HTR-8/SVneo (cell line): ENCODE measurements at regions not wholly inside any gene's neighbourhood (a gene's known extent, or its start where the extent isn't known, plus 50 kb on each side); places are given as distances from the start of the nearest gene placed in this dataset.

ENCODE experiments used
- DNase-seq: peaks from one replicate; pipeline ENCODE4 v3.0.0; 2011; ENCODE audit warnings: low spot score, mixed read lengths; ENCODE audit not compliant: insufficient read length
- FAIRE-seq: peaks from 2 replicates; lab custom pipeline; 2011; peaks lifted over from hg19 to GRCh38; lab: Jason Lieb, UNC

DNA sequence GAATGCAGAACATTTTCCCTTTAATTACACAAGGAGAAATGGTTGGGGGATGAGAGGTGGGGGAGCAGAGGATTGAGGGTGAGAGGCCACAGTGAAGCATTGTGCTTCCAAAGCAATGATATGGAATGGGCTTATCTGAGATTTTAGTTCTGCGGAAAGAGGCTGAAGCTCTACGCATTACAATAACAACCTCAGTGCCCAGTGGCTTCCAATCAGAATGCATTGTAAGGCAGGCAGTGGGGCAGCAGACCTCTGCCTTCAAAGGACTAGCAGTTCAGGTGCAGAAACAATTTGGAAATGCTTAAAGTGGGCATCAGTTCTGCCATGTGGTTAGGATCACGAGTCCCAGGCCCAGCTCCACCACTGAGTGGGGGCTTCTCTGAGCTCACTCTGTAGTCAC lies 251.0 kb upstream of the ZMIZ1 start:
- no peak for DNase-seq
- no peak for FAIRE-seq

DNA sequence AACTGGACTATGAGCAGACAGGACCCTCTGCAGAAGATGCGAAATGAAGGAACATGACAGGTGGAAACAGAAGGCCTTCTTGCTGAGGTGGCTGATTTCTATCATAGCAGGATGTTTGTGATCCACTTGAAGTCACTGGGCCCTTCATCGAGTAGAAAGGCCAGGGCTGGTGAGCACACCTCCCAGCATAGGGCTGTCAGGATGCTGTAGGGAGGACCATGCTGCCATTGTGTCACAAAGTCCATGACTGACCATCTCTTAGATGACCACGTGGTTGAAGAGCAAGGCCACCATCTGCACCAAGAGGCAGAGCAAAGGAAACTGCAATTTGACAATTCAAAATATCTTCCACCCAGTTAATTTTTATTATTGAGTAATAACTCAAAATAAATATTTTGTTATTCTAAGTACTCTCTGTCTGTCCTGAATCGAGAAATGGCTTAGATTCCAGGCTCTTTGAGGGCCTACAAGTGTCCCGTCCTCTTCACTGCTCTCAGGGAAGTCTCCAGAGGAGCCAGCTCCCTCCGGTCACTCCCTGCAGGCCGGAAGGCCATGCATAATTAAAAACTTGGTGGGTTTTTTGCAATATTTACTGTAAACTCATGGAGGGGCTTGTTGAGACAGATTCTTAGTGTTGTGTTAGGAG lies 249.3 kb upstream of the ZMIZ1 start:
- DNase-seq (no peak), FAIRE-seq (no peak)

DNA sequence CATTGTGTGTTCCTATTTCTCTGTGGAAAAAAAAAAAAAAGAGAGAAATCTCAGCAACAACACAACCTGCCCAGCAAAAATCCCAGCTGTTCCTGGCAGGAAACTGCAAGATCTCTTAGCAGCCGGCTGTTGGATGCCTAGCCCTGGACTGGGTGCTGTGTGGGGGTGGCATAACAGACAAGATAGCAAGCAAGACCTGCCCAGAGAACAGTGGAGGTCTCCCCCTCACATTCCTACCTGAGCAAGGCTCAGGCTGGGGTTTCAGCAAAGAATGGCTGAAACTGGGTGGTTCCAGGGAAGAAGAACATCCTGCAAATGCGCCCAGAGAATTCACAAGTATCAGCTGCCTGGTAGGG lies 248.8 kb upstream of the ZMIZ1 start:
- DNase-seq: no peak

DNA sequence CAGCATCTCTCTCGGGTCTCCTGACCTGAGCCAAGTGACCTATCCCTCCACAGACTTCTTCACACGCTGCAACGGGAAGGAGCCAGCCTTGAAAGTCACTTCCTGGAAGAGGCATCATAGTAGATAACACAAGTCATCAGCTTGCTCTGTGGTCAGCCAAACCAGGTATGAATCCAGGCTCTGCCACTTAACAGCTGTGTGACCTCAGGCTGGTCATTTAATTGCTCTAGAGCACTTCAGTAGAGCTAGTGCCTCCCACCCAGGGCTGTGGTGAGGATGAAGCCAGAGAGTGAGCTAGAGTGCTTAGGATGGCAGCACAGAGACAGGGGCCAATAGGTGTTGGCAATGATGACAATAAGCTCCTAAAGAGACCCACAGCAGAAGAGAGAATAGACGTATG lies 247.7 kb upstream of the ZMIZ1 start:
- no peak for FAIRE-seq
- no peak for DNase-seq

More for the DNA sequence above, 248.8 kb upstream of the ZMIZ1 start:
- FAIRE-seq: no peak

DNA sequence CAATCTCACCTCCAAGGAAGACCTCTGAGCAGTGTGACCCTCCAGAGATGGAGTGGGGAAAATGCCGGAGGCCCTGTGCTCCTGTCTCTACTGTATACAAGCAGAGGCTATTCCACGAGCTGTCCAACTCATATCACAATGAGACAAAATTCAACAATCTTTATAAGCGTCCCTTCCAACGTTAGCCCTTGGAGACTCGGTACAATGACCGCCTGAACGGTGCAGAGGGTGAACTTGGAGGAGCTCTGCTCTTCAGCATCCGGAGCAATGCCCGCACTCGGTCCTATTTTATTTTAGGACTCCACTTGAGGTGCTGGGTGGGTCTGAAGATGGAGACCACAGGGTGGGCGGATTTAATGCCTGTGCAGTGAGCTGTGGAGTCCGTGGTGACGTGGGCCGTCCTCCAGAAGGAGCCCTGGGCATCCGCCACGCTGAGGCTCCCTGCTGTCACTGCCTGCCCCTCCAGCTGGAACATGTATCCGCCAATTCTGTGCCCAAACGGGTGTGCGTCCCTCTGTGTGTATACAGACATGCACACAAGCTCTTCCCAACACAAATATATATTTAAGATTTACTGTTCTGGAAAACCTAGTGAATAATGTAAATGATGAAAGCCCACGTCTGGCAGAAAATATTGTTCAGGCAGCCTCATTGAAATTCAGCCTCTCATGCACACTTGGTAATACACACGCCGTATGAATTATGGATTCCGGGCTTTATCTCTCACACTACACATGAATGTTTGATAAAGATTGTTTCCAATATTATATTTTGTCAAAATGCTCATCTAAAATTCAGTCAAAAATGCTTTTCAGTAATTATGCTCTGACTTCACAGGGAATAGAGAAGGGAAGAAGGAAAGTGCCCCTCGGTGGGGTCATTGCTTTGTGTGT lies 239.9 kb upstream of the ZMIZ1 start:
- DNase-seq: no peak
- no peak for FAIRE-seq

DNA sequence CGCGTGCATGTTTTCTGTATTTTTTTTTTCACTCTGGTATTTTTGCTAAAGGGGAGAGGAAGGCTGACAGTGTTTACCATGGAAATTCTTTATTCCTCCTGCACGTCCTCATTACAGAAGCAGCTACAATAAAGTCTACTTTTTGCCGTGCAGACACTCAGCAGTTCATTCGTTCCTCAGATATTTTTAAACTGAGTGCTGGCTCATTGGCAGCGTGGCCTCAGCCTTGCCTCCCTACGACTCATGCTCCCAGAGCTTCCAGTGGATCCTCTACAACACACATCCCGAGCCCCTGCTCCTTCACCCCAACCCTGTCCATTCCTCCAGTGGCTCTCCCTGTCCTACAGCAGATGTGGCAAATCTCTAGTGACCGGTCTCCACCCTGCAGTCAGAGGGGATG lies 239.2 kb upstream of the ZMIZ1 start:
- FAIRE-seq: no peak

DNA sequence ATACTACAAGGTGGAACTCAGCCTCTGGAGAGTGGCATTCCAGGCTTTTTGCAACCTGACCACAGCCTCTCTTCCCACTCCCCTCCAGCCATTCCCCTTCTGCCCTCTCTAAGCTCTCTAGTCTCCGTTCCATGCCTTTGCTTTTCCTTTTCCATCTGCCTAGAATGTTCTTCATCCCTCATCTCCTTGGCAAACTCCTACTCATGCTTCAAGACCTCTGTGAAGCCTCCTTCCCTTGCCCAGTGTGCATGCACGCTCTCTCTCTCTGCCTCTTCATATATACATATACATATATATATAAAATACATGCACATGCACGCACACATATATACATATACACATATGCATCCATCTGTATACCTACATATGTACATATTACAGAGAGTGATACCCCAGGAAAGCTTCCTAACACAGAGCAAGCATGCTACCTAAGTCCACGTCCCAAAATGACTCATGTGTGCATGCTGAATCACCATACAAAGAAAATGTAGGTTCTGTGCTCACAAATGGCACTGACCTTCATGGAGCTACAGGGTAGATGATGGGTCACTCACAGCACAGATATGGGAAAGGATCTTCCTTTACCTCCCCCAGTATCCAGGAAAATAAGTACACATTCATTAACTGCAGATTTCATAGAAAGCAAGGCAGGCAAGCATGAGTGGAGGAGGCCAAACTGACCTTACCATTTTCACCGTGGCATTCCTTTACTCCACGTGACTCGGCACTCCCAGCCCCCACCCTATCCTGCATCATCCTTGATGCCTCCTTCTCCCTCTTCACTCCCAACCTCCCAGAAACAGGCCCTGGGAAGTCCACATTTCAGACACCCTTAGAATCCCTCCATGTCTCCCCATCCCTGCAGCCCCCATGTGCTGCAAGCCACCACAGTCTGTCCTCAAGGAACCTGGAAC lies 238.4 kb upstream of the ZMIZ1 start:
- FAIRE-seq: no peak
- DNase-seq: no peak

More for the DNA sequence above, 239.2 kb upstream of the ZMIZ1 start:
- no peak for DNase-seq

DNA sequence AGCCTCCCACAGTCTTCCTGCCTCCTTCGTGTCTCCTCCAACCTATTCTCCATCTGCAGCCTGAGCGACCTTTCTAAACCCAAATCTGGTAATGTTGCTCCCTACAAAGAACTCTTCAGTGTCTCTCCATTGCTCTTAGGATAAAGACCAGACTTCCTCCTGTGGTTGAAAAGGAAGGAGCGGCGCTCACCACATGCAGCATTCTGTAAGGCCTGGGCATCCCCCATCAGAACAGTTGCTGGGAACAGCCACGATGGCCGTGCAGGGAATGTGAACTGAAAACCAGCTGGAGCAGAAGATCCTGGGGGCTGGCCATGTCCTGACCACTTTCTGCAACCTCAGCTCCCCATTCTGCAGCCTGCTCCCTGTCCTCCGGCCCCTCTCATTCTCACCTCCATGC lies 237.8 kb upstream of the ZMIZ1 start:
- FAIRE-seq (no peak), DNase-seq (no peak)

DNA sequence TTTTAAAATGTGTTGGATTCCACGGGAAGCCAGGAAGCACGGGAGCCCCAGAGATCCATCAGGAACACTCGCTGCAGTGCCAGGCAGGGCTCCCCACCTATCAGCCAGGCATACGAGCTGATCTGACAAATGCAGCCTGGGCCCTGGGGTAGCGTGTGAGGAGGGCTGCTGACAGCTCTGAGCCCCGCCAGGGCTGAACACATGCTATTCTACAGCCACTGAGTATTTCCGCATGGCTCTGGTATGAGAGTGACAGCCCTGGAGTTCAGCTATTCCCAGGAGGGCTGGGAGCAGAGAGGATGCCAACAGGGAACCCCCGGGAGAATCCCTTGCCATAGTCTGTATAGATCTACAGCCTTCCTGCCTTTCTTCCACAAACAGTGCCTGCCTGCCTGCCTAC lies 237.3 kb upstream of the ZMIZ1 start:
- no peak for DNase-seq
- no peak for FAIRE-seq

DNA sequence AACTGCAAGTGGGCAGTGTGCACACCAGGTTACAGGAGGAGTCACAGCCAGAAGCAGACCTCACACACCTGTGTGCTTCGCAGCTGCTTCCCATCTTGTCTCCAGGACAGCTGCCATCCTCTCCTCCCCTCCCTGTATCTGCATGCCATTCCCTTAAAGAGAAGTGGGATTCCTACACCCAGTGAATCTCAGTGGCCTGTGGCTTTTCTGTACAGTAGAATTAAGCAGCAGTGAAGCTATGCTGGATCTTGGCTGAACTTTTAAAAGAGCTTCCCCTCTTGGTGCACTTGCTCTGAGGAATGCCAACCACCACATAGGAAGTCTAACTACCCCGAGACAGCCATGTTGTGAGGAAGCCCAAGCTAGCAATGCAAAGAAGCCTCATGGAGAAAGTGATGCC lies 236.5 kb upstream of the ZMIZ1 start:
- DNase-seq (no peak), FAIRE-seq (no peak)

DNA sequence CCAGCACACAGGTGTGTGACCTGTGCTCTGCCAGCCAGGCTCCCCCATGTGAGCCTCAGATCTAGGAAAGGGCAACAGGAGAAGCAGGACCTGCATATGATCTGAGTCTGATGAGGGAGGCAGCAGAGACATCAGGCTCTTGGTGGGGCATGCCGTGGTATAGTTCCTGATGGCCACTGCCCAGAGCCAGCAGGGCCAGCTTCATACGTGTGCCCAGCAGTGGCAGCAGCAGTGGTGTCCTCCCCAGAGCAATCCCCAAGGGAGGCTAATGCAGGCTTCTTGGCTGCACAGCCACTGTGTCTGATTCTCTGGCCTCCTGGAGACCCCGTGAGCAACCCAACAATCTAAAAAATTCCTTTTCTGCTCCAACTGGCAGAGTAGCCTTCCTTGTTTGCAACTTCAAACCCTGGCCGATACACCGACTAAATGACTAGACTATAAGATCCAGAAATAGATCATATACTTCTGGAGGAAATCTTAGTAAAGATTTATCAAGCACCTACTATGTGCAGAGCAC lies 230.6 kb upstream of the ZMIZ1 start:
- FAIRE-seq (no peak), DNase-seq (no peak)

DNA sequence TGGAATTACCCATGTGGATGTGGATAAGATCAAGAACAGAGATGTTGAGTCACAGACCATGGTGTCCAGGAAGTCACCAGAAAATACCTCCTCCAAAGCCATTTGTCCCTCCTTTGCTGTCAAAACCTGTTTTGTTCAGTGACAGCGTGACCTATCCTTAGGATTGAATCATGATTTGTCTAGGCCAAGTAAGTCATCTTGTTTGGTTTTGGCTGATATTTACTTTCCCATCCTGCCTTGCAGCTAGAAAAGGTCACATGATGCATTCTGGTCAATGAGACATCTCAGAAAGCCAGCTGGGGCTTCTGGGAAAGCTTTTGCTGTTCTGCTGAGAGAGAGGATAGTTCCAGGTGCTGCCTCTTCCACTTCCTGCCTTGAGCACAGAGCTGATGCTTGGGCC lies 225.3 kb upstream of the ZMIZ1 start:
- DNase-seq (no peak), FAIRE-seq (no peak)

DNA sequence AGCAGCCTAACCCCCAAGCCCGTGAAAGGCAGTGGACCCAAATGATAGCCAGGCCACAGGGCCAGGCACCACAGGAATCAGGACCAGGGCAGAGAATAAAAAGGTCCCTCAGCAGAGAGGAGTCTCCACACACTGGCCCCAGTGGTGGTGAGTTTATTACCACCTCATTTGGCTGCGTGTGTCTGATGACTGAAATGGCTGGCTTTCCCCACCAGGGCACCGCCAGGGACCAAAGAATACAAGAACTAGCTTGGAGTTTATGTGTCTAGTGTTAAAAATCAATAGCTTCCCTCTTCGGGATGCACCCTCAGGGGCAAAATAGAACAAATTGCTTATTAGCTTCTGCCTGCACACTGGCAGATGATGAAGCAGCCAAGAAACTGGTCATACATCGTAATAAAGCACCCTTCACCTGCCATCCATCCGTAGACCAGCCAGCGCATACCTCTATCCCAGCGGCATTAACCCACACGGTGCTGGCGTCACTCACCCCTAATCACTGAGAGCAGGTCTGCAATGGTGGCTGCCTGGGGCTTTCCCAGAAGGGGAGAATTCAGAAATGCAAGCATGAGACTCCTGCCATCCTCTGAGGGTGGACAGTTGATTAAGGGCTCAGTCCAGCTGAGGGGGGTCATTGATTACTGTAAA lies 223.7 kb upstream of the ZMIZ1 start:
- DNase-seq: no peak
- FAIRE-seq: no peak

DNA sequence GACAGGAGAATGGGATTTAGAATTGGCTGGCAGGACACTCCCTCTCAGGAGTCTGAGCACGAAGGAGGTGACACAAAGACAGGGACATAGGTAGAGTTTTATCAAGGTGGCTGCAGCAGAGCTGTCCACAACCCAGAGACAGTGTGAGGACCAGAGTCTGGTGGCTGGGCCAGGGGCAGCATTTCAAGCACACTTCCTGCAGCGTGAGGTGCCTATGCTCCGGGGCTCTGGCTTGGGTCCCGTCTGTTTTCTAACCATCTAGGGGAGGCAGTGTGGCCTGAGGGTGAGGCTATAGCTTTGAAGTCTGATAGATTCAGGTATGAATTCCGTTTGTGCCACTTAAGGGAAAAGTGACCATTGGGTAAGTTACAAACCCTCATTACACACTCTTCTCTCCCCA lies 222.7 kb upstream of the ZMIZ1 start:
- FAIRE-seq (no peak), DNase-seq (no peak)

DNA sequence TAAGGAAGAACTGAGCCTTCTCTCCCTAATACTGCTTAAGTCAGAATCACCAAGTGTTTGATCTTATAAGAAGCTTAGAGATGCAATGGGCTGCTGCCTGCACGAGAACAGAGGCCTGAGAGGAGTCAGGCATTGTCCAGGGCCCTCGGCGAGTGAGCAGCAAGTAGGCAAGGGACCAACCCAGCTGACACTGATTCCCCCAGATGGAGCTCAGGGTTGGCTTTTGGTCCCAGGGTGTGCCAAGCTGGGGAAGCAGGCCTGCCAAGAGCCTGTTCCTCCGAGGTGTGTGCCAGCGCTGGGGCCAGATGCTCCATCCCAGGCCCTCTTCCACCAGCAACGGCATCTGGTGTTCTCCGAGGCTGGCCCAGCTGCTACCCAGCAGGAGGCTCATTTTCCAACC lies 222.0 kb upstream of the ZMIZ1 start:
- FAIRE-seq (no peak), DNase-seq (no peak)

DNA sequence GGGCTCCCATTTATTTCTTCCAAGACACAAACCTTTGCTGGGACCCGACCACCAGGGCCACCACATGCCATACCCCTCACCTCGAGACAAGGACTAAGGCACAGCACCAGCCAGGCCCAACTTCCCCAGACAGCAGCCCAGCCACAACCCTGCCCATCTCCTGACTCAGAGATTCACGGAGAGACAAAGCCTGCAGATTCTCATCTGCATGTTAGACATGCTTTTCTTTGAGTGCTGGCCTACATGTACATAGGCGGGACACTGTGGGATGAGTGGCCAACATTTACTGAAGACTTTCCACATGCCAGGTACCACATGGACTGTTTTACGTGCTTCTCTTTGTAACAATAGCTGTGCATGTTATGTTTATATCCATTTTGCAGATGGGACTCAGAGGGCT lies 221.3 kb upstream of the ZMIZ1 start:
- DNase-seq (no peak), FAIRE-seq (no peak)

DNA sequence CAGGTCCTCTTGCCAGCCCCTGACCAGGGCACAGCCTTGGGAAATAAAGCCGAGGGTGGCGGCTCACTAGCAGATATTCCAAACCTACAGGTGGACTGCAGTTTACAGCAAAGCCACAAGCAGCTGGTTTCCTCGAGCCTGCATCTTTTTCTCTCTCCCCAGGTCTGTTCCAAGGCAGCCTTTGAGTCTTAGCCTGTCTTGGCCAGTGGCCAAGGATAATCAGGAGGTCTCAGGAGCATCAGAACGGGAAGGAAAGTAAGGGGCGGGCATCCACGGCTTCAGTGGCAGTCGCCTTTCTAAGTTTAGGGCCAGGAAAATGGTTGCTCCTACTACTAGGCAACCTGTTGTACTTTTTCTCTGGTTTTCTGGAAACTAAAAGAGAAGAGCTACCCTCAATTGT lies 219.7 kb upstream of the ZMIZ1 start:
- FAIRE-seq (no peak), DNase-seq (no peak)

DNA sequence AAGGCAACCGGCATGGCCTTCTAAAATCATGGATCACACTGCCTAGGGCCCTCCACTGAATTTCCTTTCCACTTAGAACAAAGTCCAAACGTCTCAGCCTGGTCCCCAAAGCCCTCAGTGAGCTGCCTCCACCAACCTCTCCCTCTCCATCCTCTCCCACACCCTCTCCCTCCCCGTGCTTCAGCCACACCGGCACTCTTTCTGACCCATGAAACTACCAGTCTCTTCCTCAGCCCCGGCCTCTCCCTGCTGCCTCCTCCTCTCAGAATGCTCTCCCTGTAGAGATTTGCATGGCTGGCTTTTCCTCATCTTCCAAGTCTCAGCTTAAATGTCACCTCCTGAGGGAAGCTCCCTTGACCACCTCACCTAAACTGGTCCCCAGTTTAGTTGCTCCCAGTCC lies 219.0 kb upstream of the ZMIZ1 start:
- DNase-seq (no peak), FAIRE-seq (no peak)

DNA sequence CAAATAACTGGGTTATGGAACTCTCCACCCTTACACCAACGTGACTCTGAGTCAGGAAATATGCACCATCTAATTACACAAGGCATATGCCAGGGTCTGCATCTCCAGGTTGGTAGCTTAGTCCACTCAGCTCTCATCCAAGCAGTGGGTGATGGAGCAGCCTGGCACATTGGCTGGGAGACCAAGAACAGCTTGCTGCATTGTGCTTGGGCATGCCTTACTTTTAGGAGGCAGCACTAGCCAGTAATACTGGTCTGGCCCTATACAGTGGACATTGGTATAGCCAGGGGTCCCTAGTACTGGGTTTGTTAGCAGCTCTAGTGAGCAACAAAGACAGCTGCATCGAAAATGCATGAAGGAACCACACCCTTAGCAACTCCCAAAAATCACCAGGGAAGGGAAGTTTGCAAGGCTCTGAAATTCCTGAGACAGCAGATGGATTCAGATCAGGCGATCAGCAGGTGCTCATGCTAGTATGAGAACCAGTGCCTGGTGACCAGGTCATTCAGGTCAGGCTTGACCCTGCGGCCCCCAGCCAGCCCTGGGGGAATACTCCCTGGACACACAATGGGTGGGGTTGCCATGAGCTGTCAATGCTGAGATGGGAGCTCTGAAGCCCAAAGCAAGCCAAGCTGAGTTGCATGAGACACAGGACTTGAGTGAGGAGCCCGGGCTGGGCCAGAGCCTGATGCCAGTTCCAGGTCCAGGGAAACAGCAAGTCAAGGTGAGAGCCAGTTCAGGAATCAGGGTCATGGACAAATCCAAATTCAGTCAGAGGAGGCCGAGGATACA lies 217.9 kb upstream of the ZMIZ1 start:
- DNase-seq (no peak), FAIRE-seq (no peak)
